Thoracic aorta (tissue), 2 donors: ENCODE measurements at regions not wholly inside any gene's neighbourhood (a gene's known extent, or its start where the extent isn't known, plus 50 kb on each side); places are given as distances from the start of the nearest gene placed in this dataset.

Experiments used
- ATAC-seq: fragments of 150-250 bp; one replicate; pipeline ENCODE4 v1.8.0; 2017; ENCODE audit warnings: low read depth; ENCODE audit not compliant: insufficient number of reproducible peaks, low FRiP score
- DNase-seq: peaks from one replicate; pipeline ENCODE4 v3.0.0-alpha.2; 2020; ENCODE audit warnings: low spot score
- H3K27ac ChIP-seq, 2 donors: fragments of 200-600 bp; sonication (generic); 1 replicate in 1 of 2; 2 replicates in 1 of 2; pipeline ENCODE4 v1.5.1; 2016; ENCODE audit warnings: mild to moderate bottlenecking in 2 of 2, moderate library complexity in 2 of 2
- H3K27me3 ChIP-seq: fragments of 200-600 bp; sonication (generic); replicated peaks from 2 replicates; pipeline ENCODE4 v1.6.0; 2016; ENCODE audit warnings: mild to moderate bottlenecking; ENCODE audit not compliant: insufficient read depth
- H3K36me3 ChIP-seq: fragments of 200-600 bp; sonication (generic); one replicate; pipeline ENCODE4 v1.5.1; 2016
- H3K4me1 ChIP-seq, 2 donors: fragments of 200-600 bp; sonication (generic); 1 replicate in 1 of 2; 2 replicates in 1 of 2; pipeline versions ENCODE4 v1.5.1 to v1.6.0; 2016; ENCODE audit warnings: low read depth in 2 of 2, mild to moderate bottlenecking in 1 of 2; ENCODE audit not compliant: control insufficient read depth in 1 of 2
- H3K4me3 ChIP-seq: fragments of 200-600 bp; sonication (generic); 2 replicates; pipeline ENCODE4 v1.5.1; 2016; ENCODE audit warnings: mild to moderate bottlenecking
- H3K9me3 ChIP-seq: fragments of 200-600 bp; sonication (generic); 2 replicates; pipeline ENCODE4 v1.5.1; 2016
- CTCF ChIP-seq: fragments of 200-600 bp; sonication (generic); IDR thresholded peaks from one replicate; pipeline ENCODE4 v1.5.1; 2019; ENCODE audit warnings: antibody characterized with exemption

- DNase-seq (no peak), ATAC-seq (no peak)
- H3K9me3 ChIP-seq = no peaks in the 10 kb centered on the region
- H3K4me1 ChIP-seq = no peaks in the 10 kb centered on the region
- TF ChIP-seq CTCF = no peak
- H3K4me3 ChIP-seq = no peak overlapping the region
- no peak overlapping the region for H3K27ac ChIP-seq
- H3K27me3 ChIP-seq = no peaks in the 10 kb centered on the region
- no peaks in the 10 kb centered on the region for H3K36me3 ChIP-seq
Measured at GRCh38 chr15:97748576-97748975, 211.9 kb upstream of the ARRDC4 start.

GRCh38 chr15:97750060-97750459, 210.4 kb upstream of the ARRDC4 start:
- DNase-seq (no peak), ATAC-seq (no peak)
- no peaks in the 10 kb centered on the region for H3K4me1 ChIP-seq
- no peak for TF ChIP-seq CTCF
- no peaks in the 10 kb centered on the region for H3K9me3 ChIP-seq
- H3K36me3 ChIP-seq = no peaks in the 10 kb centered on the region
- H3K27ac ChIP-seq = no peak overlapping the region
- no peak overlapping the region for H3K4me3 ChIP-seq
- H3K27me3 ChIP-seq = no peaks in the 10 kb centered on the region

GRCh38 chr15:97755726-97756125, 204.8 kb upstream of the ARRDC4 start:
- no peak for ATAC-seq
- Histone ChIP-seq H3K4me1 (no peaks in the 10 kb centered on the region), H3K4me3 (no peak overlapping the region), H3K27ac (no peak overlapping the region), H3K9me3 (no peaks in the 10 kb centered on the region), H3K27me3 (no peaks in the 10 kb centered on the region), H3K36me3 (no peaks in the 10 kb centered on the region)
- TF ChIP-seq CTCF = no peak
- DNase-seq = no peak

GRCh38 chr15:97759363-97759762, 201.1 kb upstream of the ARRDC4 start:
- Histone ChIP-seq H3K36me3 (no peaks in the 10 kb centered on the region), H3K4me1 (no peaks in the 10 kb centered on the region), H3K27me3 (no peaks in the 10 kb centered on the region), H3K4me3 (no peak overlapping the region), H3K9me3 (no peaks in the 10 kb centered on the region), H3K27ac (no peak overlapping the region)
- ATAC-seq = no peak
- no peak for TF ChIP-seq CTCF
- no peak for DNase-seq

- H3K4me1 ChIP-seq = no peaks in the 10 kb centered on the region
- H3K36me3 ChIP-seq = no peaks in the 10 kb centered on the region
- no peaks in the 10 kb centered on the region for H3K27me3 ChIP-seq
- no peaks in the 10 kb centered on the region for H3K9me3 ChIP-seq
- H3K4me3 ChIP-seq = no peak overlapping the region
- ATAC-seq = no peak
- TF ChIP-seq CTCF = no peak
- H3K27ac ChIP-seq = no peak overlapping the region
- no peak for DNase-seq
Measured at GRCh38 chr15:97761110-97761509, 199.4 kb upstream of the ARRDC4 start.
